ENCODE measurements at regions not wholly inside any gene's neighbourhood (a gene's known extent, or its start where the extent isn't known, plus 50 kb on each side); places are given as distances from the start of the nearest gene placed in this dataset.

GRCh38 chr1:218904416-218904815, 269.3 kb upstream of the LYPLAL1 start:
- no peak overlapping the region for H3K27ac ChIP-seq (ENCODE audit: extremely low read depth, low read depth, low read length)
- BruUV-seq (replicated peaks) = no TSS peak
- no peaks in the 10 kb centered on the region for H3K79me2 ChIP-seq (ENCODE audit: control insufficient read depth, insufficient read depth, low read length)
- 0% methylated on average over 1 of the region's 1 CpG for WGBS (ENCODE audit: insufficient coverage, low coverage, missing lambda C conversion rate)
- CTCF ChIA-PET (ENCODE audit: low intra/inter-chr PET ratio) = no interaction called here
- POLR2A ChIA-PET = interaction anchor here (0.6 to 0.7 kb wide), 2 partner anchors 61 to 83 kb away, joined by 3 read pairs; no protein-coding TSS in a partner anchor
- ATAC-seq = no peak
- H3K4me1 ChIP-seq (replicated peaks in 1 of 2; ENCODE audit: control insufficient read depth in 2 of 2, insufficient read depth in 2 of 2, low read length in 2 of 2) = no peaks in the 10 kb centered on the region
- intact Hi-C loops (cut with micrococcal nuclease) = no loop called here
- in situ Hi-C loops (cut with MboI) = no loop called here
- no peaks in the 10 kb centered on the region for H4K20me1 ChIP-seq (replicated peaks; ENCODE audit: control insufficient read depth, insufficient read depth, low read length)
- H3K9ac ChIP-seq (ENCODE audit: insufficient read depth in 1 of 2, low read depth in 2 of 2, low read length in 2 of 2) = no peak overlapping the region
- H3K27me3 ChIP-seq (ENCODE audit: control insufficient read depth in 2 of 2, insufficient read depth in 2 of 2, low read length in 2 of 2) = no peaks in the 10 kb centered on the region
- no peaks in the 10 kb centered on the region for H3K9me1 ChIP-seq (ENCODE audit: control insufficient read depth, insufficient read depth, low read length)
- no peaks in the 10 kb centered on the region for H3K36me3 ChIP-seq (ENCODE audit: control insufficient read depth, insufficient read depth, low read length)
- no peaks in the 10 kb centered on the region for H3K9me3 ChIP-seq (replicated peaks; ENCODE audit: control insufficient read depth, insufficient read depth, low read depth, low read length)
- no peak overlapping the region for H3K4me3 ChIP-seq
- no peak for FAIRE-seq
- TF ChIP-seq CBFA2T2 (conservative IDR thresholded peaks at IDR 0.05) (no peak), MLX (CRISPR knock-in tag; conservative IDR thresholded peaks at IDR 0.05) (no peak), ZNF24 (IDR thresholded peaks at IDR 0.05) (no peak), RBM14 (IDR thresholded peaks at IDR 0.05; ENCODE audit: borderline replicate concordance, insufficient read depth, low read depth, low read length) (no peak), ETV6 (IDR thresholded peaks at IDR 0.05; ENCODE audit: borderline replicate concordance in 1 of 2, low read depth in 2 of 2, low read length in 1 of 2) (no peak), ETV6 (CRISPR knock-in tag; IDR thresholded peaks at IDR 0.05; ENCODE audit: borderline replicate concordance) (no peak), CCNT2 (IDR thresholded peaks at IDR 0.05; ENCODE audit: borderline replicate concordance, extremely low read depth, insufficient read length, low read depth, low read length) (no peak), SIN3B (IDR thresholded peaks at IDR 0.05; ENCODE audit: low read depth) (no peak), ZNF655 (CRISPR knock-in tag; IDR thresholded peaks at IDR 0.05) (no peak), FOXK2 (conservative IDR thresholded peaks at IDR 0.05 in 1 of 2, IDR thresholded peaks at IDR 0.05 in 1 of 2; ENCODE audit: low read depth in 2 of 2) (no peak), GTF2B (IDR thresholded peaks at IDR 0.05; ENCODE audit: extremely low read depth, insufficient read length) (no peak), TEAD1 (CRISPR knock-in tag; IDR thresholded peaks at IDR 0.05) (no peak), PHF21A (IDR thresholded peaks at IDR 0.05; ENCODE audit: borderline replicate concordance, low read depth) (no peak), ESRRB (CRISPR knock-in tag; IDR thresholded peaks at IDR 0.05; ENCODE audit: borderline replicate concordance) (no peak), ZNF592 (IDR thresholded peaks at IDR 0.05) (no peak), ZFP30 (CRISPR knock-in tag; IDR thresholded peaks at IDR 0.05; ENCODE audit: borderline replicate concordance) (no peak), POLR2A (conservative IDR thresholded peaks at IDR 0.05) (no peak)
- H2AFZ ChIP-seq (ENCODE audit: low read depth, low read length) = no peak overlapping the region
- no peak for DNase-seq (ENCODE audit: extremely low read depth in 1 of 4, low spot score in 3 of 4)
- H3K4me2 ChIP-seq (ENCODE audit: insufficient read depth, low read length) = no peak overlapping the region
